IMR-90 (cell line): ENCODE measurements at regions not wholly inside any gene's neighbourhood (a gene's known extent, or its start where the extent isn't known, plus 50 kb on each side); places are given as distances from the start of the nearest gene placed in this dataset.

ENCODE experiments used
- ATAC-seq: fragments of 200-7000 bp; cut with Tn5 transposase; 2 replicates; pipeline ENCODE4 v1.9.1; 2020; ENCODE audit warnings: low read depth, mild to moderate bottlenecking, moderate library complexity
- BruUV-seq: library from RNA; stranded (reverse); fragments of 400-500 nt; replicated peaks from 2 replicates; lab custom pipeline; 2021; lab: Mats Ljungman, UMichigan
- CTCF ChIA-PET: fragments of 300-600 bp; formaldehyde crosslinking; extraction: SDS; loops from one replicate; lab custom pipeline; 2021; ENCODE audit warnings: antibody characterized with exemption; lab: Yijun Ruan, JAX
- POLR2A ChIA-PET: fragments of 300-600 bp; sonication (Branson Sonifier 250); formaldehyde crosslinking; loops from one replicate; lab custom pipeline; 2022; ENCODE audit warnings: antibody characterized with exemption; ENCODE audit not compliant: unreplicated experiment; lab: Charles Lee
- DNase-seq: peaks from one replicate; pipeline ENCODE4 v3.0.0; 2013
- H2AFZ ChIP-seq: replicated peaks from 2 replicates; pipeline ENCODE3; 2013; ENCODE audit warnings: low read length, mild to moderate bottlenecking; ENCODE audit not compliant: poor library complexity
- H2AK5ac ChIP-seq: 2 replicates; pipeline ENCODE4 v1.6.1; 2013; ENCODE audit warnings: low read depth, low read length, inconsistent platforms
- H2AK9ac ChIP-seq: replicated peaks from 2 replicates; pipeline ENCODE3; 2013; ENCODE audit warnings: mild to moderate bottlenecking, low read depth, low read length, moderate library complexity; ENCODE audit not compliant: poor library complexity
- H2BK120ac ChIP-seq: 2 replicates; pipeline ENCODE4 v1.6.1; 2013; ENCODE audit warnings: low read depth, low read length, inconsistent platforms
- H2BK15ac ChIP-seq: 3 replicates; pipeline ENCODE4 v1.6.1; 2013; ENCODE audit warnings: low read depth, low read length, inconsistent platforms
- H2BK20ac ChIP-seq: 2 replicates; pipeline ENCODE4 v1.6.1; 2013; ENCODE audit warnings: low read depth, mild to moderate bottlenecking, inconsistent platforms, low read length, moderate library complexity
- H2BK5ac ChIP-seq: 2 replicates; pipeline ENCODE4 v1.6.1; 2013; ENCODE audit warnings: mild to moderate bottlenecking, low read depth, low read length, inconsistent platforms; ENCODE audit not compliant: poor library complexity, severe bottlenecking
- H3K14ac ChIP-seq: replicated peaks from 2 replicates; pipeline ENCODE4 v1.6.1; 2013; ENCODE audit warnings: low read depth, low read length, inconsistent platforms
- H3K18ac ChIP-seq: 2 replicates; pipeline ENCODE4 v1.6.1; 2013; ENCODE audit warnings: low read depth, low read length, control low read depth
- H3K23ac ChIP-seq: 2 replicates; pipeline ENCODE4 v1.6.1; 2013; ENCODE audit warnings: low read depth, low read length, inconsistent platforms
- H3K27ac ChIP-seq: 2 replicates; pipeline ENCODE4 v1.5.1; 2013; ENCODE audit warnings: mild to moderate bottlenecking, control low read depth, low read length; ENCODE audit not compliant: insufficient read depth
- H3K27me3 ChIP-seq: 2 replicates; pipeline ENCODE4 v1.6.1; 2013; ENCODE audit warnings: low read length; ENCODE audit not compliant: control insufficient read depth, insufficient read depth
- H3K36me3 ChIP-seq: 2 replicates; pipeline ENCODE4 v1.6.1; 2013; ENCODE audit warnings: low read length, mixed read lengths; ENCODE audit not compliant: control insufficient read depth, insufficient read depth
- H3K4ac ChIP-seq: 2 replicates; pipeline ENCODE4 v1.6.1; 2013; ENCODE audit warnings: low read depth, low read length, inconsistent platforms
- H3K4me1 ChIP-seq: 2 replicates; pipeline ENCODE4 v1.6.1; 2013; ENCODE audit warnings: low read length, mixed read lengths; ENCODE audit not compliant: control insufficient read depth, insufficient read depth
- H3K4me2 ChIP-seq: 2 replicates; pipeline ENCODE4 v1.6.1; 2013; ENCODE audit warnings: low read depth, mild to moderate bottlenecking, control low read depth, low read length, moderate library complexity
- H3K4me3 ChIP-seq: 2 replicates; pipeline ENCODE4 v1.5.1; 2013; ENCODE audit warnings: low read depth, mild to moderate bottlenecking, control low read depth, low read length, moderate library complexity; ENCODE audit not compliant: insufficient read depth
- H3K56ac ChIP-seq: 2 replicates; pipeline ENCODE4 v1.6.1; 2013; ENCODE audit warnings: low read length, inconsistent platforms; ENCODE audit not compliant: insufficient read depth; ENCODE audit errors: extremely low read depth
- H3K79me1 ChIP-seq, 2 experiments: 2 replicates each; pipeline ENCODE4 v1.6.1; 2013; ENCODE audit warnings: low read length in 2 of 2, inconsistent platforms in 1 of 2, low read depth in 1 of 2
- H3K9ac ChIP-seq: 2 replicates; pipeline ENCODE4 v1.6.1; 2013; ENCODE audit warnings: low read depth, low read length, control low read depth
- H3K9me1 ChIP-seq: 2 replicates; pipeline ENCODE4 v1.6.1; 2013; ENCODE audit warnings: low read length, inconsistent platforms; ENCODE audit not compliant: insufficient read depth
- H3K9me3 ChIP-seq: 2 replicates; pipeline ENCODE4 v1.6.1; 2013; ENCODE audit warnings: low read length; ENCODE audit not compliant: control insufficient read depth, insufficient read depth
- H4K20me1 ChIP-seq: 2 replicates; pipeline ENCODE4 v1.6.1; 2013; ENCODE audit warnings: low read length, inconsistent platforms; ENCODE audit not compliant: insufficient read depth
- H4K5ac ChIP-seq: 2 replicates; pipeline ENCODE4 v1.6.1; 2013; ENCODE audit warnings: mild to moderate bottlenecking, low read depth, low read length, control low read depth
- H4K8ac ChIP-seq, 2 experiments: 2 replicates each; pipeline ENCODE4 v1.6.1; 2013; ENCODE audit warnings: low read depth in 2 of 2, low read length in 2 of 2, control low read depth in 1 of 2, inconsistent platforms in 1 of 2
- H4K91ac ChIP-seq: 2 replicates; pipeline ENCODE4 v1.6.1; 2013; ENCODE audit warnings: low read depth, low read length, inconsistent platforms; ENCODE audit not compliant: insufficient read depth
- CEBPB ChIP-seq: IDR thresholded peaks from 2 replicates; pipeline ENCODE4 v1.6.1; 2012; ENCODE audit warnings: low read depth, low read length, improper control_type of control experiment
- CTCF ChIP-seq: conservative IDR thresholded peaks from 2 replicates; pipeline ENCODE4 v1.5.1; 2012; ENCODE audit warnings: mild to moderate bottlenecking, low read depth, low read length, improper control_type of control experiment
- MAFK ChIP-seq: IDR thresholded peaks from 2 replicates; pipeline ENCODE4 v1.6.1; 2012; ENCODE audit warnings: low read depth, low read length, improper control_type of control experiment
- MXI1 ChIP-seq: IDR thresholded peaks from 2 replicates; pipeline ENCODE4 v1.6.1; 2012; ENCODE audit warnings: low read depth, mild to moderate bottlenecking, low read length, moderate library complexity, borderline replicate concordance
- RAD21 ChIP-seq: IDR thresholded peaks from 2 replicates; pipeline ENCODE4 v1.6.1; 2012; ENCODE audit warnings: low read length, improper control_type of control experiment
- USF2 ChIP-seq: fragments of 150-350 bp; IDR thresholded peaks from 2 replicates; pipeline ENCODE4 v1.6.1; 2017; ENCODE audit warnings: mild to moderate bottlenecking, antibody characterized with exemption, low read length, low read depth
- whole genome bisulfite sequencing, 2 experiments: methylation state at CpG; one replicate each; pipeline versions ENCODE4 v1.1.5 to v1.1.7; 2013; ENCODE audit warnings: missing lambda C conversion rate in 2 of 2; ENCODE audit not compliant: insufficient read length in 1 of 2; ENCODE audit errors: extremely low coverage in 2 of 2; 5-methylcytosine and 5-hydroxymethylcytosine counted together
- dilution Hi-C: fragments of 300-500 bp; cut with HindIII; formaldehyde crosslinking; loops from one replicate; pipeline ENCODE4 v1.14.3; 2018; ENCODE audit warnings: low sequenced_read_pairs; ENCODE audit not compliant: unreplicated experiment
- in situ Hi-C: fragments of 300-500 bp; cut with MboI; formaldehyde crosslinking; loops from 3 replicates; pipeline ENCODE4 v1.14.3; 2019; ENCODE audit warnings: low sequenced_read_pairs, inconsistent platforms, mixed read lengths
- intact Hi-C: fragments of 100-400 bp; cut with micrococcal nuclease; formaldehyde crosslinking; loops from 2 replicates; pipeline ENCODE4 v1.10.0; 2022

GRCh38 chr11:24153337-24153736, 343.5 kb upstream of the LUZP2 start:
- CTCF ChIA-PET: no interaction called here
- WGBS, 2 experiments: no CpG with 5 or more reads among the region's 1 CpG
- H3K36me3 ChIP-seq: no peaks in the 10 kb centered on the region

More at GRCh38 chr11:24153337-24153736, 343.5 kb upstream of the LUZP2 start:
- Histone ChIP-seq H3K23ac (no peak overlapping the region), H3K27ac (no peak overlapping the region), H2AK5ac (no peak overlapping the region), H4K20me1 (no peaks in the 10 kb centered on the region), H4K8ac (no peak overlapping the region), H3K9me3 (no peaks in the 10 kb centered on the region), H2AK9ac (no peak overlapping the region), H2BK15ac (no peak overlapping the region), H3K27me3 (no peaks in the 10 kb centered on the region), H2BK5ac (no peak overlapping the region), H4K91ac (no peak overlapping the region), H2BK120ac (no peak overlapping the region), H3K4me1 (no peaks in the 10 kb centered on the region), H3K56ac (no peak overlapping the region), H3K14ac (no peak overlapping the region), H3K4ac (no peak overlapping the region), H2AFZ (no peak overlapping the region), H3K9ac (no peak overlapping the region), H2BK20ac (no peak overlapping the region), H3K79me1 (no peaks in the 10 kb centered on the region), H3K18ac (no peak overlapping the region), H3K9me1 (no peaks in the 10 kb centered on the region), H3K4me3 (no peak overlapping the region), H3K4me2 (no peak overlapping the region), H4K5ac (no peak overlapping the region)
- dilution Hi-C loops: no loop called here
- peak; percentile 69 for TF ChIP-seq MAFK
- TF ChIP-seq USF2: no peak
- no peak for TF ChIP-seq MXI1
- no peak for TF ChIP-seq RAD21
- no peak for TF ChIP-seq CEBPB
- TF ChIP-seq CTCF: no peak
- no peak for DNase-seq
- POLR2A ChIA-PET: no interaction called here
- in situ Hi-C loops: no loop called here
- no peak for ATAC-seq
- intact Hi-C loops: no loop called here
- no TSS peak for BruUV-seq
